HFF-Myc (cell line): ENCODE measurements at regions not wholly inside any gene's neighbourhood (a gene's known extent, or its start where the extent isn't known, plus 50 kb on each side); places are given as distances from the start of the nearest gene placed in this dataset.
A peak's percentile ranks its signal among the peaks of the same experiment; 100 is the strongest.

ENCODE experiments used
- DNase-seq: peaks from one replicate; pipeline ENCODE4 v3.0.0-alpha.2; 2011; ENCODE audit warnings: low read depth; ENCODE audit errors: extremely low read depth
- H3K4me3 ChIP-seq: replicated peaks from 2 replicates; pipeline ENCODE4 v1.5.1; 2011; ENCODE audit warnings: low read depth, mild to moderate bottlenecking, control low read depth, low read length
- CTCF ChIP-seq: IDR thresholded peaks from 2 replicates; pipeline ENCODE4 v1.5.1; 2012; ENCODE audit warnings: mild to moderate bottlenecking, low read depth, low read length, control low read depth; ENCODE audit errors: missing control alignments

GRCh38 chr14:31926652-31927347 is 150.3 kb upstream of the ARHGAP5 start:
- TF ChIP-seq CTCF, result no peak
- DNase-seq, result no peak
- H3K4me3 ChIP-seq, result no peak overlapping the region

- TF ChIP-seq CTCF, result no peak
- peak; percentile 72 for DNase-seq
- H3K4me3 ChIP-seq, result no peak overlapping the region
Observed at GRCh38 chr14:31927348-31927832, 149.7 kb upstream of the ARHGAP5 start.

- TF ChIP-seq CTCF, result no peak
- no peak for DNase-seq
- H3K4me3 ChIP-seq, result no peak overlapping the region
Observed at GRCh38 chr14:31930070-31930469, 147.0 kb upstream of the ARHGAP5 start.

- no peak overlapping the region for H3K4me3 ChIP-seq
- no peak for TF ChIP-seq CTCF
- no peak for DNase-seq
Observed at GRCh38 chr14:31930493-31931240, 146.4 kb upstream of the ARHGAP5 start.

GRCh38 chr14:31932675-31933074 is 144.4 kb upstream of the ARHGAP5 start:
- no peak for TF ChIP-seq CTCF
- DNase-seq, result no peak
- H3K4me3 ChIP-seq, result no peak overlapping the region

- no peak overlapping the region for H3K4me3 ChIP-seq
- TF ChIP-seq CTCF, result no peak
- no peak for DNase-seq
Observed at GRCh38 chr14:31933716-31934115, 143.4 kb upstream of the ARHGAP5 start.
